GM12878 (cell line): ENCODE measurements at regions not wholly inside any gene's neighbourhood (a gene's known extent, or its start where the extent isn't known, plus 50 kb on each side); places are given as distances from the start of the nearest gene placed in this dataset.

Experiments used
- ATAC-seq: fragments of 200-7000 bp; cut with Tn5 transposase; 3 replicates; pipeline ENCODE4 v1.9.1; 2020; ENCODE audit warnings: mild to moderate bottlenecking, moderate library complexity
- BruUV-seq: library from RNA; stranded (reverse); fragments of 400-500 nt; replicated peaks from 2 replicates; lab custom pipeline; 2021; lab: Mats Ljungman, UMichigan
- CTCF ChIA-PET: fragments of 300-600 bp; sonication (Branson Sonifier 250); formaldehyde crosslinking; extraction: SDS; loops from one replicate; lab custom pipeline; 2021; ENCODE audit warnings: inconsistent platforms; lab: Yijun Ruan, JAX
- POLR2A ChIA-PET: fragments of 350-600 bp; formaldehyde crosslinking; extraction: SDS; loops from one replicate; lab custom pipeline; 2021; ENCODE audit warnings: inconsistent platforms; lab: Charles Lee
- RAD21 ChIA-PET: fragments of 300-600 bp; sonication (Branson Sonifier 250); formaldehyde crosslinking; loops from one replicate; lab custom pipeline; 2023; ENCODE audit warnings: antibody characterized with exemption; ENCODE audit not compliant: unreplicated experiment; lab: Charles Lee
- SMC1A ChIA-PET: fragments of 300-600 bp; sonication (Branson Sonifier 250); formaldehyde crosslinking; loops from one replicate; lab custom pipeline; 2023; ENCODE audit not compliant: unreplicated experiment, uncharacterized antibody; lab: Charles Lee
- DNase-seq: peaks from one replicate; pipeline ENCODE4 v3.0.0-alpha.2; 2011; ENCODE audit warnings: low read depth, low spot score
- FAIRE-seq: peaks from 3 replicates; lab custom pipeline; 2011; peaks lifted over from hg19 to GRCh38; lab: Jason Lieb, UNC
- H2AFZ ChIP-seq: 2 replicates; pipeline ENCODE4 v1.6.0; 2011; ENCODE audit warnings: low read depth, low read length, control low read depth; ENCODE audit not compliant: control insufficient read depth
- H3K27ac ChIP-seq: 2 replicates; pipeline ENCODE4 v1.5.1; 2011; ENCODE audit warnings: control low read depth; ENCODE audit not compliant: control insufficient read depth, insufficient read depth
- H3K27me3 ChIP-seq, 2 experiments: replicated peaks in 1 of 2; 2 replicates each; pipeline versions ENCODE4 v1.6.0 to v1.6.1; 2011; ENCODE audit warnings: low read length in 1 of 2; ENCODE audit not compliant: control insufficient read depth in 2 of 2, insufficient read depth in 2 of 2
- H3K36me3 ChIP-seq, 2 experiments: 2 replicates each; pipeline ENCODE4 v1.5.1; 2011; ENCODE audit warnings: low read length in 1 of 2; ENCODE audit not compliant: control insufficient read depth in 2 of 2, insufficient read depth in 2 of 2
- H3K4me1 ChIP-seq: 2 replicates; pipeline ENCODE4 v1.6.1; 2011; ENCODE audit warnings: mild to moderate bottlenecking, low read length, moderate library complexity, mixed read lengths; ENCODE audit not compliant: control insufficient read depth, insufficient read depth
- H3K4me2 ChIP-seq: 2 replicates; pipeline ENCODE4 v1.6.0; 2011; ENCODE audit warnings: control low read depth; ENCODE audit not compliant: control insufficient read depth, insufficient read depth
- H3K4me3 ChIP-seq: fragments of 200-600 bp; sonication (generic); 2 replicates; pipeline ENCODE4 v1.5.1; 2016
- H3K79me2 ChIP-seq: 2 replicates; pipeline ENCODE4 v1.6.0; 2011; ENCODE audit warnings: low read length; ENCODE audit not compliant: control insufficient read depth, insufficient read depth
- H3K9ac ChIP-seq: 2 replicates; pipeline ENCODE4 v1.8.0; 2011; ENCODE audit warnings: low read length, control low read depth, mixed read lengths; ENCODE audit not compliant: control insufficient read depth, insufficient read depth
- H3K9me3 ChIP-seq: replicated peaks from 3 replicates; pipeline ENCODE4 v1.5.1; 2011; ENCODE audit warnings: mild to moderate bottlenecking, low read length; ENCODE audit not compliant: control insufficient read depth, insufficient read depth
- H4K20me1 ChIP-seq: 2 replicates; pipeline ENCODE4 v1.6.0; 2011; ENCODE audit not compliant: control insufficient read depth, insufficient read depth
- BHLHE40 ChIP-seq, 2 experiments: fragments of 450-650 bp in 1 of 2; IDR thresholded peaks; 2 replicates each; pipeline ENCODE4 v1.6.1; 2011 to 2017; ENCODE audit warnings: low read depth in 2 of 2, borderline replicate concordance in 1 of 2, improper control_type of control experiment in 1 of 2, low read length in 1 of 2, mild to moderate bottlenecking in 1 of 2
- DPF2 ChIP-seq: fragments of 450-650 bp; IDR thresholded peaks from 2 replicates; pipeline ENCODE4 v1.6.1; 2017; ENCODE audit warnings: mild to moderate bottlenecking
- EED ChIP-seq: sonication (generic); IDR thresholded peaks from 2 replicates; pipeline ENCODE4 v1.6.1; 2016; ENCODE audit warnings: antibody characterized with exemption, low read depth
- EZH2 ChIP-seq: IDR thresholded peaks from 2 replicates; pipeline ENCODE4 v1.6.1; 2012; ENCODE audit warnings: low read depth, mild to moderate bottlenecking, control low read depth, inconsistent platforms, low read length, borderline replicate concordance; ENCODE audit not compliant: control insufficient read depth
- GATAD2B ChIP-seq: fragments of 450-650 bp; conservative IDR thresholded peaks from 2 replicates; pipeline ENCODE4 v1.6.1; 2017; ENCODE audit warnings: low read depth, mild to moderate bottlenecking, moderate library complexity
- KLF5 ChIP-seq: fragments of 450-650 bp; IDR thresholded peaks from 2 replicates; pipeline ENCODE4 v1.6.1; 2014; ENCODE audit warnings: mild to moderate bottlenecking; ENCODE audit not compliant: partially characterized antibody
- NBN ChIP-seq: fragments of 450-650 bp; IDR thresholded peaks from 2 replicates; pipeline ENCODE4 v1.6.1; 2016
- NFXL1 ChIP-seq: fragments of 450-650 bp; IDR thresholded peaks from 2 replicates; pipeline ENCODE4 v1.6.1; 2017; ENCODE audit warnings: antibody characterized with exemption, mild to moderate bottlenecking, borderline replicate concordance
- POU2F2 ChIP-seq: IDR thresholded peaks from 3 replicates; pipeline ENCODE4 v1.6.1; 2011; ENCODE audit warnings: low read depth, mild to moderate bottlenecking, low read length, borderline replicate concordance
- SIX5 ChIP-seq: IDR thresholded peaks from 2 replicates; pipeline ENCODE4 v1.6.1; 2011; ENCODE audit warnings: mild to moderate bottlenecking, low read depth, low read length, moderate library complexity; ENCODE audit not compliant: severe bottlenecking
- WGBS: methylation state at CpG from one replicate; pipeline ENCODE4 v1.1.6; 2016; ENCODE audit warnings: low lambda C conversion rate; ENCODE audit not compliant: insufficient replicate concordance, insufficient coverage; ENCODE audit errors: missing lambda C conversion rate; 5-methylcytosine and 5-hydroxymethylcytosine counted together
- in situ Hi-C: fragments of 300-500 bp; cut with MboI; formaldehyde crosslinking; loops from 9 replicates; pipeline ENCODE4 v1.14.3; 2018; ENCODE audit warnings: mixed read lengths
- intact Hi-C: fragments of 100-400 bp; cut with micrococcal nuclease; formaldehyde crosslinking; loops from one replicate; pipeline ENCODE4 v1.14.2; 2022; ENCODE audit not compliant: unreplicated experiment
- TF ChIP-seq, protein P1 (sequence below): fragments of 450-650 bp; formaldehyde crosslinking; IDR thresholded peaks from 2 replicates; pipeline ENCODE4 v1.5.0; 2022; ENCODE audit warnings: mild to moderate bottlenecking, missing genetic modification characterization
- TF ChIP-seq, protein P2 (sequence below): fragments of 450-650 bp; IDR thresholded peaks from 2 replicates; pipeline ENCODE4 v1.6.1; 2016; ENCODE audit warnings: mild to moderate bottlenecking
- TF ChIP-seq, protein P3 (sequence below): fragments of 450-650 bp; IDR thresholded peaks from 2 replicates; pipeline ENCODE4 v1.6.1; 2016; ENCODE audit warnings: mild to moderate bottlenecking, moderate library complexity, borderline replicate concordance

DNA sequence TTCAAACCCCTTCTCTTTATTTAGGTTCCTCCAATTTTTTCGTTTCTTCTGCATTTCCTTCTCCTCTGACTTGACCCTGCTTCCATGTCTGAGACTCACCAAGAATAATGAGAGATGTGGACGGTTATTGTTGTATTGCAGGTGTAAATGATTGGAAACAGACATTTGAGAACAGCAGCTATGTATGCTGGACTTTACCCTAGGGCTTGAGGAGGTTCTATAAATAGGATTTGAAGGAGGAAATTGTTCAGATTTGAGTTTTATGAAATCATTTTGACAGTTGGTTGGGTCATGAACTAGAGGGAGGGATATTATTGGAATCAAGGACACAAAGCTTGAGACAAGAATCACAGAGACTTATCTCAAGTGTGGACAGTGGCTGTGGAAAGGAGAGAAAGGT, 614.6 kb upstream of the CPEB2 start:
- no peak for ATAC-seq
- Histone ChIP-seq H2AFZ (no peak overlapping the region), H3K27me3 (no peaks in the 10 kb centered on the region), H3K27ac (no peak overlapping the region), H3K4me1 (no peaks in the 10 kb centered on the region), H3K9me3 (no peaks in the 10 kb centered on the region), H3K4me3 (no peak overlapping the region), H3K4me2 (no peak overlapping the region), H3K36me3 (no peaks in the 10 kb centered on the region), H4K20me1 (no peaks in the 10 kb centered on the region), H3K9ac (no peak overlapping the region), H3K79me2 (no peaks in the 10 kb centered on the region)
- DNase-seq: no peak
- ChIA-PET RAD21 (no interaction called here), POLR2A (no interaction called here), SMC1A (no interaction called here), CTCF (no interaction called here)
- BruUV-seq: no TSS peak
- intact Hi-C loops (no loop called here), in situ Hi-C loops (no loop called here)
- TF ChIP-seq NBN (no peak), GATAD2B (no peak), KLF5 (no peak), POU2F2 (no peak), DPF2 (no peak), NFXL1 (no peak), BHLHE40 (IDR thresholded peaks at IDR 0.05; ENCODE audit: borderline replicate concordance in 1 of 2, low read depth in 2 of 2, low read length in 1 of 2) (no peak), EED (no peak), EZH2 (no peak), SIX5 (no peak)
- TF ChIP-seq, protein P1, sequence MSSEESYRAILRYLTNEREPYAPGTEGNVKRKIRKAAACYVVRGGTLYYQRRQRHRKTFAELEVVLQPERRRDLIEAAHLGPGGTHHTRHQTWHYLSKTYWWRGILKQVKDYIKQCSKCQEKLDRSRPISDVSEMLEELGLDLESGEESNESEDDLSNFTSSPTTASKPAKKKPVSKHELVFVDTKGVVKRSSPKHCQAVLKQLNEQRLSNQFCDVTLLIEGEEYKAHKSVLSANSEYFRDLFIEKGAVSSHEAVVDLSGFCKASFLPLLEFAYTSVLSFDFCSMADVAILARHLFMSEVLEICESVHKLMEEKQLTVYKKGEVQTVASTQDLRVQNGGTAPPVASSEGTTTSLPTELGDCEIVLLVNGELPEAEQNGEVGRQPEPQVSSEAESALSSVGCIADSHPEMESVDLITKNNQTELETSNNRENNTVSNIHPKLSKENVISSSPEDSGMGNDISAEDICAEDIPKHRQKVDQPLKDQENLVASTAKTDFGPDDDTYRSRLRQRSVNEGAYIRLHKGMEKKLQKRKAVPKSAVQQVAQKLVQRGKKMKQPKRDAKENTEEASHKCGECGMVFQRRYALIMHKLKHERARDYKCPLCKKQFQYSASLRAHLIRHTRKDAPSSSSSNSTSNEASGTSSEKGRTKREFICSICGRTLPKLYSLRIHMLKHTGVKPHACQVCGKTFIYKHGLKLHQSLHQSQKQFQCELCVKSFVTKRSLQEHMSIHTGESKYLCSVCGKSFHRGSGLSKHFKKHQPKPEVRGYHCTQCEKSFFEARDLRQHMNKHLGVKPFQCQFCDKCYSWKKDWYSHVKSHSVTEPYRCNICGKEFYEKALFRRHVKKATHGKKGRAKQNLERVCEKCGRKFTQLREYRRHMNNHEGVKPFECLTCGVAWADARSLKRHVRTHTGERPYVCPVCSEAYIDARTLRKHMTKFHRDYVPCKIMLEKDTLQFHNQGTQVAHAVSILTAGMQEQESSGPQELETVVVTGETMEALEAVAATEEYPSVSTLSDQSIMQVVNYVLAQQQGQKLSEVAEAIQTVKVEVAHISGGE: no peak
- TF ChIP-seq, protein P2, sequence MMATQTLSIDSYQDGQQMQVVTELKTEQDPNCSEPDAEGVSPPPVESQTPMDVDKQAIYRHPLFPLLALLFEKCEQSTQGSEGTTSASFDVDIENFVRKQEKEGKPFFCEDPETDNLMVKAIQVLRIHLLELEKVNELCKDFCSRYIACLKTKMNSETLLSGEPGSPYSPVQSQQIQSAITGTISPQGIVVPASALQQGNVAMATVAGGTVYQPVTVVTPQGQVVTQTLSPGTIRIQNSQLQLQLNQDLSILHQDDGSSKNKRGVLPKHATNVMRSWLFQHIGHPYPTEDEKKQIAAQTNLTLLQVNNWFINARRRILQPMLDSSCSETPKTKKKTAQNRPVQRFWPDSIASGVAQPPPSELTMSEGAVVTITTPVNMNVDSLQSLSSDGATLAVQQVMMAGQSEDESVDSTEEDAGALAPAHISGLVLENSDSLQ: no peak
- TF ChIP-seq, protein P3, sequence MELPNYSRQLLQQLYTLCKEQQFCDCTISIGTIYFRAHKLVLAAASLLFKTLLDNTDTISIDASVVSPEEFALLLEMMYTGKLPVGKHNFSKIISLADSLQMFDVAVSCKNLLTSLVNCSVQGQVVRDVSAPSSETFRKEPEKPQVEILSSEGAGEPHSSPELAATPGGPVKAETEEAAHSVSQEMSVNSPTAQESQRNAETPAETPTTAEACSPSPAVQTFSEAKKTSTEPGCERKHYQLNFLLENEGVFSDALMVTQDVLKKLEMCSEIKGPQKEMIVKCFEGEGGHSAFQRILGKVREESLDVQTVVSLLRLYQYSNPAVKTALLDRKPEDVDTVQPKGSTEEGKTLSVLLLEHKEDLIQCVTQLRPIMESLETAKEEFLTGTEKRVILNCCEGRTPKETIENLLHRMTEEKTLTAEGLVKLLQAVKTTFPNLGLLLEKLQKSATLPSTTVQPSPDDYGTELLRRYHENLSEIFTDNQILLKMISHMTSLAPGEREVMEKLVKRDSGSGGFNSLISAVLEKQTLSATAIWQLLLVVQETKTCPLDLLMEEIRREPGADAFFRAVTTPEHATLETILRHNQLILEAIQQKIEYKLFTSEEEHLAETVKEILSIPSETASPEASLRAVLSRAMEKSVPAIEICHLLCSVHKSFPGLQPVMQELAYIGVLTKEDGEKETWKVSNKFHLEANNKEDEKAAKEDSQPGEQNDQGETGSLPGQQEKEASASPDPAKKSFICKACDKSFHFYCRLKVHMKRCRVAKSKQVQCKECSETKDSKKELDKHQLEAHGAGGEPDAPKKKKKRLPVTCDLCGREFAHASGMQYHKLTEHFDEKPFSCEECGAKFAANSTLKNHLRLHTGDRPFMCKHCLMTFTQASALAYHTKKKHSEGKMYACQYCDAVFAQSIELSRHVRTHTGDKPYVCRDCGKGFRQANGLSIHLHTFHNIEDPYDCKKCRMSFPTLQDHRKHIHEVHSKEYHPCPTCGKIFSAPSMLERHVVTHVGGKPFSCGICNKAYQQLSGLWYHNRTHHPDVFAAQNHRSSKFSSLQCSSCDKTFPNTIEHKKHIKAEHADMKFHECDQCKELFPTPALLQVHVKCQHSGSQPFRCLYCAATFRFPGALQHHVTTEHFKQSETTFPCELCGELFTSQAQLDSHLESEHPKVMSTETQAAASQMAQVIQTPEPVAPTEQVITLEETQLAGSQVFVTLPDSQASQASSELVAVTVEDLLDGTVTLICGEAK: no peak
- WGBS: 0% methylated on average over 2 of the region's 2 CpGs
- FAIRE-seq: no peak
